ENCODE measurements at regions not wholly inside any gene's neighbourhood (a gene's known extent, or its start where the extent isn't known, plus 50 kb on each side); places are given as distances from the start of the nearest gene placed in this dataset.

GRCh38 chr10:113410618-113411017 lies 142.2 kb upstream of the HABP2 start:
- no peak for DNase-seq (ENCODE audit: low read depth in 2 of 2, low spot score in 1 of 2)

GRCh38 chr10:113411456-113411855 lies 141.4 kb upstream of the HABP2 start:
- no peak for DNase-seq (ENCODE audit: low read depth in 2 of 2, low spot score in 1 of 2)

- no peak for DNase-seq (ENCODE audit: low read depth in 2 of 2, low spot score in 1 of 2)
These were observed 140.7 kb upstream of the HABP2 start for GRCh38 chr10:113412161-113412560.

GRCh38 chr10:113414543-113414942 lies 138.3 kb upstream of the HABP2 start:
- no peak for DNase-seq (ENCODE audit: low read depth in 2 of 2, low spot score in 1 of 2)

DNA sequence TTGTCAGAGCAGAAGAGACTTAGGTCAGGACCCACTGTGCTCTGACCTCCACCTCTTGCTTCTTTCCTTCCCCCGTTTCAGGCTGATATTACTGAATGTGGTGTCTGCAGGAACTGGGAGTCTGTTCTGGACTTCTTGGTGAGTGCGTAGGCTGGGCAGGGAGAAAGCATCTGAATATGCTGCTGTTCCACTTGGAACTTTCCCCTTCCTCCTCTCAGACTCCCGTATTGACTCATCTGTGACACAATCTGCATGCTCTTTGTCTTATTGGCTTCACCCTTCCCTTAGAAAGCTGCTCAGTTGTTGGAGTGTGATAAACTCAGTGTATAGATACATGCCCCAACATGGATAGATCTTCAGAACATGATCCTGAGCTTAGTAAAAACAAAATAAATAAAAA lies 137.6 kb upstream of the HABP2 start:
- DNase-seq (ENCODE audit: low read depth in 2 of 2, low spot score in 1 of 2) = no peak

DNA sequence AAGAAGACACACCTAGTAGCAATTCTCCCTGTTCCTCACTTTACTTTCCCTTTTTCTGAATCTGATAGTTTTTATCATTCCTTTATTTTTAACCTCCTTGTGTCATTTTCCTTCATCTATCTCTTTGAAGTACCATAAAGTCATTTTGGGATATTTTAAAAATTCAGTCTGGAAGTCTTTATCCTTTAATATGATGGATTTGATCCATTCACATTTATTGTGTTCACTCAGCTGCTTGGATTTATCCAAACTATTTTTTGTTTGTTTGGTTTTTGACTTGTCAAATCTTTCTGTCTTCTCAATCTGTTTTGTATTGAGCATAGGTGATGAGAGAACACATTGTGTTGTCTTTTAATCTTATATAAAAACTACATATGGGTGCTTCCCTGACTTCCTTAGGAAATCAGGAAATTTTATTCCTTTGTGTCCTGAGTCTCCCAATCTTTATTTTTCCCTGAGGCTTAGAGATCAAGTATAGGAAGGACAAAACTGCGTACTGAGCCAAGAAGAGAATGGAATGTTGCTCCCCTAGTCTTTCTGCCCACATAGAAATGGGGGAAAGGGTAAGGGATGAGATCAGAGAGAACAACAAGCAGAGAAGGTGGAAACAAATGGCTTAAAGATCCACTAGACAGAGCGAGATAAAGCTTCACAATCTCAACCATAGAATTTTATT lies 132.7 kb upstream of the HABP2 start:
- no peak for DNase-seq (ENCODE audit: low read depth in 2 of 2, low spot score in 1 of 2)

DNA sequence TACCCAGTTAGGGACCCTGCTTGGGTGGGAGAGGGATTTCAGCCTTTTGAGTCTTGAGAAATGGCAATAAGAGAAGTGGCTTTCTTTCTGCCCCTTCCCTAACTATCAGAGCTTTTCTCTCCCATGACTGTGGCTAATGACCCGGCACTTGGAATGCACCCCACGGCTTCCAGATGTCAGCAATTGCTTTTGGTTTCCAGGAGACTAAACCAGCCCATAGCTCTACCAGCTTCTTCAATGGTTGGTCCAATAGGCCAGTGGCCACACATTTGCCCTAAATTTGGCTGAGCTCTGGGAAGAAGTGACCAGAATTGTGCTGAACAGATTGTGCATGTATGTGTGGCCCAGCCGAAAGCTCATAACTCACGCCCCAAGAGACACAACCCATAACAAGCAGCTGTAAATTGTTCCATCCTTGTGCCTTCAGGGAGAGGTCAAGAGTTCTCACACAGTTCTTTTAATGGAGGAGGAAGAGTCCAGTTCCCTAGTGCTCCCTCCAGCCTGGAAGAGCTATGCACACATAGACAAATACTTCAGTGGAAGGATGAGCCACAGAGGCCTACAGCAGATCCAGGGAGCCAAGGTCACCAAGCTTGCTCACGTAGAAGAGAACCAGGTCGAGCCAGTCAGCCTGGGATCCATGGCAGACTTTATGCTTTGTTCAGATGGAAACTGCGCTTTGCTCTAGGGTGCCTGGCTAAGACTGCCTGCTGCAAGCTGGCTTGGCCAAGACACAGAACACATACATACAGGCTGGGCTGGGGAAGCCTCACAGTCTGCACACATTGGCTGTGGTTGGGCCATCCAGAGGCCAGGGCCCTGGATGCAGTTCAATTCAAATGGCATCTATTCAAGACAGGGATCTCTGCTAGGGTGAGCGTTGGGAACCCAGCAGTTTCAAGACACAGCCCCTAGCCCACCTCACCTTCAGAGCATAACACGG lies 131.8 kb upstream of the HABP2 start:
- no peak for DNase-seq (ENCODE audit: low read depth in 2 of 2, low spot score in 1 of 2)

GRCh38 chr10:113422371-113422770 lies 130.5 kb upstream of the HABP2 start:
- no peak for DNase-seq (ENCODE audit: low read depth in 2 of 2, low spot score in 1 of 2)

GRCh38 chr10:113423981-113424721 lies 128.7 kb upstream of the HABP2 start:
- no peak for DNase-seq (ENCODE audit: low read depth in 2 of 2, low spot score in 1 of 2)

- DNase-seq (ENCODE audit: low read depth in 2 of 2, low spot score in 1 of 2) = no peak
These were observed 127.8 kb upstream of the HABP2 start for GRCh38 chr10:113425008-113425407.

GRCh38 chr10:113425541-113425951 lies 127.3 kb upstream of the HABP2 start:
- no peak for DNase-seq (ENCODE audit: low read depth in 2 of 2, low spot score in 1 of 2)

DNA sequence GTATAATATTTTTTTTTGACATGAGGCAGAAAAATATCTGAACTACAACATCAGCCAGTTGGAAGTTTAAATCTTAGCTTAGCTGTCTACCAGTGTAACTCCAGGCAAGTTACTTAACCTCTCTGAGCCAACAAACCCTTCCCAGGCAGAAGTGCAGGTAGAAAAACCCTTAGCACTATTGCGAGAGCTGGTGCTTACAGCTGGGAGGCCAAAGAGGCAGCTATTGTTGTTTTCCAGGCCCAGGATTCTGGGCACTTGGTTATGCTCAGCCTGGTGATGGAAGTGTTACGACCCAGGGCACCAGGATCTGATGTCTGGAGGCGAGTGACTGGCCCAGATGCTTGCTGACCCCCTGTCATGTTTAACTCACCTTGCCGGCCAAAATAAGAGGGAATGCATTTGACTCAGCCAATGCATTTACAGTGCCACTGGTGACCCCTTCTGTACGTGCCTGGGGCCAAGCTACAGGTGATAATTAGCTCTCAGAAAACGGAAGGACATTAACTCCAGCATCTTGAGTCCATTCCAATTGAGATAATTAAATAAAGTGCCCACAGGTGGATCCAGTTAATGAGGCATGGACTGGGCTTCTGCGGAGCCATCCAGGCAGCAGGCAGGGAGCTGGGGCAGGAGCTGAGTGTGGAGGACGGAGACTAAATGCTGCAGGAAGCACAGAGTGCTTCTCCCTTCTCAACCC lies 126.5 kb upstream of the HABP2 start:
- no peak for DNase-seq (ENCODE audit: low read depth in 2 of 2, low spot score in 1 of 2)

- DNase-seq (ENCODE audit: low read depth in 2 of 2, low spot score in 1 of 2) = no peak
These were observed 125.6 kb upstream of the HABP2 start for GRCh38 chr10:113427236-113427735.

DNA sequence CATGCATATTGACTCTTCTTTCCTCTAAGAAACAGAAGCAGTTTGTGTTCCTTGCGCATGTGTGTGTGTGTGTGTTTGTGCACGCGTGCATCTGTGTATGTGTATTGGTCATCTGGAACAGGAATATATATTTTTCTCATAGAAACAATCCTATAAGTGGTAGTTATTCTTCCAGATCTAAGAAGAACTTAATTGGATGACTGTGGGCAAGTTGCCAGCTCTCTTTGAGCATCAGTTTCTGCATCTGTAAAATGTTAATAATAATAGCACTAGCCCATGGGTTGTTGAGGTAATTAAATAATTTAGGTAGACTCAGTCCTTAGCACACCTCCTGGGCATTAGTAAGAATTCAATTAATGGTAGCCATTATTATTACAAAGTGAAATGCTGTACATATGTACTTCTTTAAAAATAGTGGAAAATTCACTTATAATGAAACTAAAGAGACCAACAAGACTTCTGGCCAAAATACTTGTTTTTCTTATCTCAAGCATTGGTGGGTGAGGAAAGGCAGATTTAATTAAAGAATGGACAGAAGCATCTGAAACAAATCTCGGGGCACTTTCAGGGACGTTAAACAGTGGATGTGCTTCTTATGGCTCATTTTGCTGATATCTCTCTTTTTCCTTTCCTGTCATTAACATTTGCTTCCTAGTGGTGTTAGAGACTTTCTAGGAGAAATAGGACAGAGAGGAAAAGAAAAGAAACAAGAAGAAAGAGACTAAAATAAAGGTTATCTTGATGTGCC lies 124.9 kb upstream of the HABP2 start:
- DNase-seq (ENCODE audit: low read depth in 2 of 2, low spot score in 1 of 2) = no peak

DNA sequence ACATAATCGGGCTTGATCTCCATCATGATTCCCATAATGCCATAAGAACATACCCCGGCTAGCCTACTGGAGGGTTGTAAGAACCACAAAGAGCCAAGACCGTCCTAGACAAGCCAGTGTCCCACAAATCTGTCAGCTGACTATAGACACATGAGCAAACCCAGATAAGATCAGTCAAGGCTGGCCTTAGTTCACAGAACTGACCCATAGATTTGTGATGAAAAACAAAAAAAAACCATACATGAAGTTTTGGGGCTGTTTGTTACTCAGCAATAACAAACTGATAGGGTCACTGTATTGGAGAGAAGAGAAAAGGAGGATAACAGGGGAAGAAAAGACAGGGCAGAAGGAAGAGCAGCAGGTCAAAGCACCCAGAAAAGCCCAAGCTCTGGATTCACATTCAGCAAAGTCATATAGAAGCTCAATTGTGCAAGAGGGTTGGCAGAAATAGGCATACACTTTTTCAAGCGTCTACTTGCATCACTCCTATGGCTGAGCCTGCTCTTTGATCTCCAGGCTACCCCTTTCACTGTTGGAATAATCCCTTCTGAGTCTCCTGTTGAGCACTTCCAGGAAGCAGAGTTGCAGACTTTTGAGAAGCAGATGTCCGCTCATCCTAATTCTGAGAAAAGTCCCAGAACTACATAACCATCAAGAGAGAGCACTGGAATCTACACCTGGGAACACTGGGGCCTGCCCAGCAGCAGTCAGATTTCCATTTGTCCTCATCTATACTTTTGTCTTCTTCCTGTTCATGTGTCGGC lies 122.0 kb upstream of the HABP2 start:
- DNase-seq (ENCODE audit: low read depth in 2 of 2, low spot score in 1 of 2) = no peak

- DNase-seq (ENCODE audit: low read depth in 2 of 2, low spot score in 1 of 2) = no peak
These were observed 121.3 kb upstream of the HABP2 start for GRCh38 chr10:113431398-113432160.

DNA sequence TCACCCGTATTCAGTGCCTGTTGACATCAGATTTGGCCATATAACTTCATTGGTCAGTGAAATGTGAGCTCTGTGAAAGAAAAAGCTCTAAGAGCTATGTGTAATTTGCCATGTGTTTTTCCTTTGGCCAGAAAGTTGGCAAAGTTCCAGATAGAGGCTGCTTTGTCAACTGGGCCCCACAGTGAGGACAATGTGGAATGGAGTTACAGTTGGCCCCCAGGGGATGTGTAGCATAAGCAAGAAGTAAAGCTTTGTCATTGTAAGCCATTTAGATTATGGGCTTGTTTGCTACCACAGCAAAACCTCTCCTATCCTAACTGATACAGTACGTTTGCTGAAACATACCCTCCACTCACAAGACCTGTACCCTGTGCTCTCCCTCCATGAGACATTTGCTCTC lies 119.1 kb upstream of the HABP2 start:
- no peak for DNase-seq (ENCODE audit: low read depth in 2 of 2, low spot score in 1 of 2)

DNA sequence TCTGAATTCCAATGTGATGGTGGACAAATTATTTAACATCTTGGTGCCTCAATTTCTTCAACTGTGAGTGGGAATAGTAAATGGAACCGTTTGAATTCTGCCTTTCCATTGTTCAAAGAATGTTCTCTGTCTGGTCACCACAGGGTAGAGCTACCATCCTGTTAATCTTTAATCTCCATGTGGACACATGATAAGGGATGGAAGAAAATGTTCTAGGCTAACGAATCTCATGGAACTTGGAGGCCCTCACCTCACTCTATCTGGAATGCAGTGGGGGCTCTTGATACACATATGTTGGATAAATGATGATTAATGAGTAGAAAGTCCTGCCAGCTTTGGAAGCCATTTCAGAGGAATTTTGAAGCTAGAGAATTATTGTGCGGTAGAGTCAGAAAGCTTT lies 118.5 kb upstream of the HABP2 start:
- no peak for DNase-seq (ENCODE audit: low read depth in 2 of 2, low spot score in 1 of 2)

- DNase-seq (ENCODE audit: low read depth in 2 of 2, low spot score in 1 of 2) = no peak
These were observed 117.9 kb upstream of the HABP2 start for GRCh38 chr10:113434950-113435349.
